Transverse colon (tissue), 4 donors: ENCODE measurements at regions not wholly inside any gene's neighbourhood (a gene's known extent, or its start where the extent isn't known, plus 50 kb on each side); places are given as distances from the start of the nearest gene placed in this dataset.

Experiments used
- EP300 ChIP-seq: sonication (generic); formaldehyde crosslinking; IDR thresholded peaks from one replicate; pipeline ENCODE4 v1.6.1; 2017; ENCODE audit warnings: antibody characterized with exemption, low read depth
- POLR2A ChIP-seq: fragments of 450-650 bp; IDR thresholded peaks from one replicate; pipeline ENCODE4 v1.6.1; 2016; ENCODE audit warnings: antibody characterized with exemption, mild to moderate bottlenecking, moderate library complexity
- POLR2AphosphoS5 ChIP-seq, 3 donors: sonication (generic); formaldehyde crosslinking; IDR thresholded peaks; one replicate each; pipeline ENCODE4 v1.6.1; 2016; ENCODE audit warnings: antibody characterized with exemption in 3 of 3
- TF ChIP-seq, protein P1 (sequence below), 5 experiments: fragments of 200-600 bp in 3 of 5; fragments of 450-650 bp in 2 of 5; sonication (generic) in 3 of 5; IDR thresholded peaks; 1 replicate in 2 of 5; 2 replicates in 3 of 5; pipeline ENCODE4 v1.5.1; 2016 to 2017; ENCODE audit warnings: antibody characterized with exemption in 5 of 5, inconsistent platforms in 3 of 5, mild to moderate bottlenecking in 2 of 5, moderate library complexity in 1 of 5

DNA sequence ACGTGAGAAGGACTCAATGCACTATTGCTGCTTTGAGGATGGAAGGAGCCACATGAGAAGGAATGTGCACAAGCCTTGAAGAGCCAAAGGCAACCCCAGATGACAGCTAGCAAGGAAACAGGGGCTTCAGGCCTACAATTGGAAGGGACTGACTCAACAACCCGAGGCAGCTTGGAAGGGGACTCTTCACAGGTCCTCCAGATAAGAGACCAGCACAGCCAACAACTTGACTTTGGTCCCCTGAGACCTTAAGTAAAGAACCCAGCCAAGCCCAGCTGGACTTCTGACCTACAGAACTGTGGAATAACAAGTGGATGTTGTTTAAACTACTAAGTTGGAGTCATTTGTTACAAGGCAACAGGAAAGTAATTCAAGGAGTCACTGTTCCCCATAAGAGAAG lies 277.2 kb downstream of the SUCLG1 start:
- TF ChIP-seq, protein P1, sequence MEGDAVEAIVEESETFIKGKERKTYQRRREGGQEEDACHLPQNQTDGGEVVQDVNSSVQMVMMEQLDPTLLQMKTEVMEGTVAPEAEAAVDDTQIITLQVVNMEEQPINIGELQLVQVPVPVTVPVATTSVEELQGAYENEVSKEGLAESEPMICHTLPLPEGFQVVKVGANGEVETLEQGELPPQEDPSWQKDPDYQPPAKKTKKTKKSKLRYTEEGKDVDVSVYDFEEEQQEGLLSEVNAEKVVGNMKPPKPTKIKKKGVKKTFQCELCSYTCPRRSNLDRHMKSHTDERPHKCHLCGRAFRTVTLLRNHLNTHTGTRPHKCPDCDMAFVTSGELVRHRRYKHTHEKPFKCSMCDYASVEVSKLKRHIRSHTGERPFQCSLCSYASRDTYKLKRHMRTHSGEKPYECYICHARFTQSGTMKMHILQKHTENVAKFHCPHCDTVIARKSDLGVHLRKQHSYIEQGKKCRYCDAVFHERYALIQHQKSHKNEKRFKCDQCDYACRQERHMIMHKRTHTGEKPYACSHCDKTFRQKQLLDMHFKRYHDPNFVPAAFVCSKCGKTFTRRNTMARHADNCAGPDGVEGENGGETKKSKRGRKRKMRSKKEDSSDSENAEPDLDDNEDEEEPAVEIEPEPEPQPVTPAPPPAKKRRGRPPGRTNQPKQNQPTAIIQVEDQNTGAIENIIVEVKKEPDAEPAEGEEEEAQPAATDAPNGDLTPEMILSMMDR (IDR thresholded peaks at IDR 0.05): no peak
- TF ChIP-seq POLR2A (no peak), POLR2AphosphoS5 (IDR thresholded peaks at IDR 0.05) (no peak), EP300 (no peak)
